Keratinocyte (primary cell): ENCODE measurements at regions not wholly inside any gene's neighbourhood (a gene's known extent, or its start where the extent isn't known, plus 50 kb on each side); places are given as distances from the start of the nearest gene placed in this dataset.

Experiments
- DNase-seq: peaks from one replicate; pipeline ENCODE4 v3.0.0-alpha.2; 2011; ENCODE audit warnings: low read depth, missing footprints, low spot score
- FAIRE-seq: peaks from 2 replicates; lab custom pipeline; 2011; peaks lifted over from hg19 to GRCh38; lab: Jason Lieb, UNC
- H2AFZ ChIP-seq: 2 replicates; pipeline ENCODE4 v1.6.0; 2012; ENCODE audit warnings: low read length, control low read depth, inconsistent platforms; ENCODE audit not compliant: control insufficient read depth
- H3K27ac ChIP-seq: 2 replicates; pipeline ENCODE4 v1.5.1; 2011; ENCODE audit warnings: low read length; ENCODE audit not compliant: control insufficient read depth, insufficient read depth
- H3K27me3 ChIP-seq: 3 replicates; pipeline ENCODE4 v1.6.0; 2011; ENCODE audit warnings: low read length; ENCODE audit not compliant: control insufficient read depth, insufficient read depth; ENCODE audit errors: extremely low read depth
- H3K36me3 ChIP-seq, 2 experiments: 2 replicates in 1 of 2; 3 replicates in 1 of 2; pipeline ENCODE4 v1.5.1; 2011; ENCODE audit warnings: low read length in 2 of 2, mild to moderate bottlenecking in 1 of 2; ENCODE audit not compliant: control insufficient read depth in 2 of 2, insufficient read depth in 2 of 2; ENCODE audit errors: extremely low read depth in 1 of 2
- H3K4me1 ChIP-seq: 3 replicates; pipeline ENCODE4 v1.5.1; 2011; ENCODE audit warnings: low read length; ENCODE audit not compliant: control insufficient read depth, insufficient read depth; ENCODE audit errors: extremely low read depth
- H3K4me2 ChIP-seq: 3 replicates; pipeline ENCODE4 v1.6.0; 2011; ENCODE audit warnings: low read depth, low read length; ENCODE audit not compliant: control insufficient read depth, insufficient read depth; ENCODE audit errors: extremely low read depth
- H3K4me3 ChIP-seq, 3 experiments: fragments of 200-600 bp in 1 of 3; sonication (generic) in 1 of 3; 2 replicates in 2 of 3; 3 replicates in 1 of 3; pipeline ENCODE4 v1.5.1; 2011 to 2016; ENCODE audit warnings: low read length in 3 of 3, mild to moderate bottlenecking in 3 of 3, control low read depth in 2 of 3, inconsistent platforms in 1 of 3, low read depth in 1 of 3, mixed read lengths in 1 of 3, mixed run types in 1 of 3, moderate library complexity in 1 of 3; ENCODE audit not compliant: control insufficient read depth in 2 of 3, insufficient read depth in 2 of 3; ENCODE audit errors: extremely low read depth in 1 of 3
- H3K79me2 ChIP-seq: 2 replicates; pipeline ENCODE4 v1.6.0; 2012; ENCODE audit warnings: low read length; ENCODE audit not compliant: control insufficient read depth, insufficient read depth
- H3K9ac ChIP-seq: 3 replicates; pipeline ENCODE4 v1.6.0; 2011; ENCODE audit warnings: low read length; ENCODE audit not compliant: control insufficient read depth, insufficient read depth; ENCODE audit errors: extremely low read depth
- H3K9me1 ChIP-seq: 3 replicates; pipeline ENCODE4 v1.6.0; 2011; ENCODE audit warnings: low read length; ENCODE audit not compliant: control insufficient read depth, insufficient read depth; ENCODE audit errors: extremely low read depth
- H3K9me3 ChIP-seq: 2 replicates; pipeline ENCODE4 v1.5.1; 2012; ENCODE audit warnings: low read depth, low read length; ENCODE audit not compliant: control insufficient read depth
- H4K20me1 ChIP-seq: 3 replicates; pipeline ENCODE4 v1.6.0; 2011; ENCODE audit warnings: low read length; ENCODE audit not compliant: control insufficient read depth, insufficient read depth; ENCODE audit errors: extremely low read depth
- CTCF ChIP-seq, 3 experiments: IDR thresholded peaks in 1 of 3; conservative IDR thresholded peaks in 1 of 3; optimal IDR thresholded peaks in 1 of 3; 2 replicates in 2 of 3; 3 replicates in 1 of 3; pipeline versions ENCODE3 to v1.5.1; 2011; ENCODE audit warnings: low read length in 3 of 3, mild to moderate bottlenecking in 3 of 3, moderate library complexity in 2 of 3, control low read depth in 1 of 3, inconsistent platforms in 1 of 3; ENCODE audit not compliant: insufficient read depth in 2 of 3; ENCODE audit errors: extremely low read depth in 1 of 3
- EZH2 ChIP-seq: IDR thresholded peaks from one replicate; pipeline ENCODE4 v1.6.1; 2012; ENCODE audit warnings: inconsistent platforms, mild to moderate bottlenecking, low read length, moderate library complexity
- dilution Hi-C: fragments of 300-500 bp; cut with MboI; formaldehyde crosslinking; loops from one replicate; pipeline ENCODE4 v1.7.0; 2020; ENCODE audit warnings: low sequenced_read_pairs; ENCODE audit not compliant: extremely low pct_ligation_motif_present

GRCh38 chr13:103246581-103247200 is 180.5 kb upstream of the SLC10A2 start:
- Histone ChIP-seq H3K27ac (no peak overlapping the region), H3K9ac (no peak overlapping the region), H3K27me3 (no peaks in the 10 kb centered on the region), H3K4me1 (peaks cover 13% of the 10 kb centered on the region), H3K79me2 (no peaks in the 10 kb centered on the region), H4K20me1 (no peaks in the 10 kb centered on the region), H3K4me2 (no peak overlapping the region), H2AFZ (no peak overlapping the region), H3K36me3 (no peaks in the 10 kb centered on the region), H3K9me1 (no peaks in the 10 kb centered on the region), H3K9me3 (peaks cover 2% of the 10 kb centered on the region), H3K4me3 (no peak overlapping the region)
- no peak for TF ChIP-seq CTCF (optimal IDR thresholded peaks at IDR 0.05 in 1 of 3, IDR thresholded peaks at IDR 0.05 in 1 of 3, conservative IDR thresholded peaks at IDR 0.05 in 1 of 3; ENCODE audit: extremely low read depth in 1 of 3, insufficient read depth in 2 of 3, low read length in 3 of 3)
- TF ChIP-seq EZH2: no peak
- FAIRE-seq (peak; percentile 20), DNase-seq (no peak)
- dilution Hi-C loops: no loop called here

GRCh38 chr13:103243495-103243894 is 177.3 kb upstream of the SLC10A2 start:
- no peak overlapping the region for H3K9ac ChIP-seq
- DNase-seq (no peak), FAIRE-seq (no peak)
- no peaks in the 10 kb centered on the region for H3K27me3 ChIP-seq
- no peak overlapping the region for H3K27ac ChIP-seq
- H3K9me1 ChIP-seq: no peaks in the 10 kb centered on the region
- no peaks in the 10 kb centered on the region for H3K36me3 ChIP-seq
- no peaks in the 10 kb centered on the region for H3K9me3 ChIP-seq
- H3K4me2 ChIP-seq: peak overlapping the region; percentile 53
- no peak for TF ChIP-seq EZH2
- TF ChIP-seq CTCF (optimal IDR thresholded peaks at IDR 0.05 in 1 of 3, IDR thresholded peaks at IDR 0.05 in 1 of 3, conservative IDR thresholded peaks at IDR 0.05 in 1 of 3; ENCODE audit: extremely low read depth in 1 of 3, insufficient read depth in 2 of 3, low read length in 3 of 3): no peak
- H3K4me1 ChIP-seq: peaks cover 13% of the 10 kb centered on the region
- no peak overlapping the region for H2AFZ ChIP-seq
- no peaks in the 10 kb centered on the region for H3K79me2 ChIP-seq
- dilution Hi-C loops: no loop called here
- H4K20me1 ChIP-seq: no peaks in the 10 kb centered on the region
- no peak overlapping the region for H3K4me3 ChIP-seq
